Breast epithelium (tissue), 3 donors: ENCODE measurements at regions not wholly inside any gene's neighbourhood (a gene's known extent, or its start where the extent isn't known, plus 50 kb on each side); places are given as distances from the start of the nearest gene placed in this dataset.

Experiments
- CTCF ChIP-seq, 3 donors: fragments of 450-650 bp; IDR thresholded peaks; one replicate each; pipeline ENCODE4 v1.5.1; 2016 to 2017; ENCODE audit warnings: antibody characterized with exemption in 3 of 3, mild to moderate bottlenecking in 3 of 3, moderate library complexity in 3 of 3
- POLR2A ChIP-seq: fragments of 450-650 bp; IDR thresholded peaks from one replicate; pipeline ENCODE4 v1.6.1; 2016; ENCODE audit warnings: antibody characterized with exemption, mild to moderate bottlenecking, moderate library complexity

- TF ChIP-seq CTCF (IDR thresholded peaks at IDR 0.05), result no peak
- no peak for TF ChIP-seq POLR2A
Measured at GRCh38 chr3:72675243-72675642, 173.0 kb downstream of the SHQ1 start.
